ENCODE measurements at regions not wholly inside any gene's neighbourhood (a gene's known extent, or its start where the extent isn't known, plus 50 kb on each side); places are given as distances from the start of the nearest gene placed in this dataset.
"Not testable (repeated sequence)": the region's sequence is repeated elsewhere in the genome, so short reads cannot be mapped to it uniquely, and the experiment has no call there.

DNA sequence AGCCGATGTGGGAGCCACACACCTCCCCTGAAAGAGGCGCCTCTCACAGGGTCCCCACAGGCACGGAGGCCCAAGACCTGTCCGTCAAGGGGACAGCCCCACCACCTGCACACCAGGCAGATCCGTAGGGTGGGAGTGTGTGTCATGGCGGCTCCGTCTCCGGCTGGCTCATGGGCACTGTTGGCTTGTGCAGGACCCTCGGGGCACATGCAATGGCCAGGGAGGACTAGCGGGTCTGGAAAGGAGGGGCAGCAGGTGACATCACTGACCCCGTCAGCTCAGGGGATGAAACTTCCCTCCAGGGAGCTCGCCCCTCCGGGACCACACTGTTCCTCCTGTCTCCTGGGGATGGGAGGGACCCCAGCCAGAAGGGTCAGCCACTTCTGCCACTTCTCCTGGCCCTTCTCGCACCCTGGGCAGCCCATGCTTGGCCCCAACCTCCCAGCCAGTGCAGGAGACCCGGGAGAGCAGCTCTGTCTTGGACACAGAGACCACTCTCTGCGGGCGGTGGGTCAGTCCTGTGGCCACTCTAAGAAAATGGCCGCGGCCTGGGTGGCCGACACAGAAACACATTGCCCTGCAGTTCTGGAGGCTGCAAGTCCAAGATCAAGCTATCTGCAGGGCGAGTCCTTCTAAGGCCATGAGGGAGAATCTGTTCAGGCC, 75.1 kb upstream of the TWIST2 start:
- no peak for DNase-seq (ENCODE audit: insufficient read length, low spot score)
- no peak for FAIRE-seq

DNA sequence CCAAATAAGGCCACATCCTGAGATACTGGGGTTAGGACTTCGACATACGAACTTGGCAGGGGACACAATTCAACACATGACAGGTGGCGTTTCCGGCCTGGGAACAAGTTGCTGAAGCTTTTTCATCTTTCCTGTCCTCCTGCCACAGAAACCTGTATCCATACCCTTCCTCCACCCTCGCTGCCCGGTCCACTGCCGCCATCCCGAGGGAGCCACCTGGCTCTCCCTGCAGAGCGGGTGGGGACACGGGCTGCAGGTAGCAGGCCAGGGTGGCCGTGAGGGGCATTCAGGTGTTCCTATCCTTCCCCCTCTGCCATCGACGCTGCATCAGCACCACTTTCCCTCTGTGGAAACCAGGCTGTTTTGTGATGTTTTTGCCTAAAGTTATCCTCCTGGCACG, 74.4 kb upstream of the TWIST2 start:
- DNase-seq (ENCODE audit: insufficient read length, low spot score), result no peak

DNA sequence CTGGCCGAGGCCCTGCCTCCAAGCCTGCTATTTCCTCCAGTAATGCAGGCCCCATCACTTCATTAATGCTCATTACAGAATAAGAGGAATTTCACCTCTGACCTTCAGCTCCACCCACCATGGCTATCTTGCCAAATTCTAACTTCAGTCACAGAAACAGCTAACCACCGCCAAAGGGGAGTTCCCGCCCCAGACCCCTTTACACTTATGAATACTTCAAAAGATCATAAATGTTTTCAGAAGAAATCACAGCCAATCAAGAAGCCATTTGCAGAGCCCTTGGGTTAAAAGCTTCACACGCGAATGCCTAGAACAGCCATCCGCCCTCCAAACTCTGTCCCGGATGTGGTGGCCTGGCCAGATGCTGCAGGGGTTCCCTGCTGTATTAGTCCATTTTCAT, 73.8 kb upstream of the TWIST2 start:
- DNase-seq (ENCODE audit: insufficient read length, low spot score) (no peak), FAIRE-seq (no peak)

More for the DNA sequence above, 74.4 kb upstream of the TWIST2 start:
- no peak for FAIRE-seq

DNA sequence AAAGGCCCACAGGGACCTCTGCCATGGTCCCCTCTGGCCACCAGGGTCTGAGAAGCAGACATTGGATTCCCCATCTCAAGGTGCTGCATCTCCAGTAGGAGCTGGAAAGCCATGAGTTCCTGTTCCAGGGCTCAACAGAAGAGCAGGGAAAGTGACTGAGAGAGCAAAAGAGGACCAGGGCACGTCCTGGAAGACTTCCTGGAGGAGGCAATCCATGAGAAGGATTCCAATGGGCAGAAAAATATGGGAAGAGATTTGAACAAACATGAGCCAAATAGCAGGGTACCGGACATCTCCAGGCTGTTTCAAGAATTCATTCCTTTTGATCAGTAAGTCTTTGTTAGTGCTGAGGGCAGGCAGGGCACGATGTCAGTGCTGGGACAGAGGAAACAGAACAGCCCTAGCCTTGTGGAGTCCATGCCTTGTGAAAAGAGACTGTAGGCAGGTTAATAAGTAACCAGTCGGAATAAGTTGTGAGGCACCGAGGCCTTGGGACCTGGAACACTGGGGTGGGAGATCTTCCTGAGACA, 72.8 kb upstream of the TWIST2 start:
- DNase-seq (ENCODE audit: insufficient read length, low spot score), result no peak
- no peak for FAIRE-seq

DNA sequence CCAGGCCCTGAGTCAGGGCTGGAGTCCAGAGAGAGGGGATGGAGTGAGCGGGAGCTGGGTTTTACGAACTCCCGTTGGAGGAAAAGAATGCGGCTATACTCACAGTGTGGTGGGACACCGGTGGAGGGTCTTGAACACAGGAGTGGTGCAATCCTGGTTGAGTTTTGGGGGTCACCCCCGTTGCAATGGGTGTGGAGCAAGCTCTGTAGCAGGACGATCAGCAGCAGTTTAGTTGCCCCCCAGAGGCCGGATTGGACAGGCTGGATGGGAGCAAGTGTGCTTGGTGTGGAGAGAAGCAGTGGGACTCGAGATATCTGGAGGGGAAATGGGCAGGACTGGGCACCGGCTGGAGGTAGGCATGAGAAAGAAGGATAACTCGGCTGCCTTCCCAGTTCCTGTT, 72.3 kb upstream of the TWIST2 start:
- DNase-seq (ENCODE audit: insufficient read length, low spot score), result no peak
- FAIRE-seq, result no peak

DNA sequence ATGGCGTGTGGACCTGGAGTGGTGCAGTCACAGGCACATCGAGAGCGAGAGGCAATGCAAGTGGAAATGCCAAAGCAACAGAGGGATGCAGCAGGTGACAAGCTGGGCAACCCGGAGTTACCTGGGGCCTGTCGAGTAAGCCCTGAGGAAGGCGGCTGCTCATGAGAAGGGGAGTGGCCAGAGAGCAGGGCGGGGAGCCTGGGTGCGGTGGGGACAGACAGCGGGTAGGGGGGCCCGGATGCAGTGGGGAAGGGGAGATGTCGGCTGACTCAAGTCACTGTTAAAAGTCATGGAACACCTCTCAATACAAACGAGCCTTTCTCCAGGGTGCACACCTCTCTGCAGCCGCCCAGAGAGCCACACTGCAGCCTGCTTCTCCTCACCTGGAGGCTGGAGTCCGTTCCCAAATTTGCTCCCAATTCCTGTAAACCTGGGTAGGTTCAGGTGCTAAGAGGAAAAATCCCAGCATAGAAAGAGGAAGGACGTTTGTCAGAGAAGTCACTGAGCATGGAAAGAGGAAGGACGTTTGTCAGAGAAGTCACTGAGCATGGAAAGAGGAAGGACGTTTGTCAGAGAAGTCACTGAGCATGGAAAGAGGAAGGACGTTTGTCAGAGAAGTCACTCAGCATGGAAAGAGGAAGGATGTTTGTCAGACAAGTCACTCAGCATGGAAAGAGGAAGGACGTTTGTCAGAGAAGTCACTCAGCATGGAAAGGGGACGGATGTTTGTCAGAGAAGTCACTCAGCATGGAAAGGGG, 71.7 kb upstream of the TWIST2 start:
- DNase-seq (ENCODE audit: insufficient read length, low spot score) (no peak), FAIRE-seq (no peak)

DNA sequence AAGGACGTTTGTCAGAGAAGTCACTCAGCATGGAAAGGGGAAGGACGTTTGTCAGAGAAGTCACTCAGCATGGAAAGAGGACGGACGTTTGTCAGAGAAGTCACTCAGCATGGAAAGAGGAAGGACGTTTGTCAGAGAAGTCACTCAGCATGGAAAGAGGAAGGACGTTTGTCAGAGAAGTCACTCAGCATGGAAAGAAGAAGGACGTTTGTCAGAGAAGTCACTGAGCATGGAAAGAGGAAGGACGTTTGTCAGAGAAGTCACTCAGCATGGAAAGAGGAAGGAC, 71.2 kb upstream of the TWIST2 start:
- FAIRE-seq; DNase-seq (ENCODE audit: insufficient read length, low spot score): not testable (repeated sequence)

DNA sequence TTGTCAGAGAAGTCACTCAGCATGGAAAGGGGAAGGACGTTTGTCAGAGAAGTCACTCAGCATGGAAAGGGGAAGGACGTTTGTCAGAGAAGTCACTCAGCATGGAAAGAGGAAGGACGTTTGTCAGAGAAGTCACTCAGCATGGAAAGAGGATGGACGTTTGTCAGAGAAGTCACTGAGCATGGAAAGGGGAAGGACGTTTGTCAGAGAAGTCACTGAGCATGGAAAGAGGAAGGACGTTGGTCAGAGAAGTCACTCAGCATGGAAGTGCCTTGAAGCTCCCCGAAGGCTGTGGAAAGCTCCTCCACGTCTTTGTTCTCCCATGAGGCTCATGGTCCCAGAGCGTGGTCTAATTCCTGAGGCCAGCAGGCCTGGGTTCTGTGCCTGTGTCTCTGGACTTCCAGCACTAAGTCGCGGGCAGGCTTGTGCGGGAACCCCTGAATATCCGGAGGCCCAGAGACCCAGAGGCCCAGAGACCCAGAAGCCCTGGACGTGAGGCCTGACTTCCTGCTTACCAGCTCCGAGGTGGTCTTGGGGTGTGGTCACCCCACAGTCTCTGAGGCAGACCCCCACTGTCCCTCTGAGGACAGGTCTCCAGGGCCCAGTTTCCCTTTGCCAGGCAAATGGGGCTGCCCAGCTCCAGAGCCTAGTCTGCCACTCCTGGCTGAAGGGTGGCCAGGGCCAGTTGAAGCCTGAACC, 70.4 kb upstream of the TWIST2 start:
- no peak for FAIRE-seq
- no peak for DNase-seq (ENCODE audit: insufficient read length, low spot score)

DNA sequence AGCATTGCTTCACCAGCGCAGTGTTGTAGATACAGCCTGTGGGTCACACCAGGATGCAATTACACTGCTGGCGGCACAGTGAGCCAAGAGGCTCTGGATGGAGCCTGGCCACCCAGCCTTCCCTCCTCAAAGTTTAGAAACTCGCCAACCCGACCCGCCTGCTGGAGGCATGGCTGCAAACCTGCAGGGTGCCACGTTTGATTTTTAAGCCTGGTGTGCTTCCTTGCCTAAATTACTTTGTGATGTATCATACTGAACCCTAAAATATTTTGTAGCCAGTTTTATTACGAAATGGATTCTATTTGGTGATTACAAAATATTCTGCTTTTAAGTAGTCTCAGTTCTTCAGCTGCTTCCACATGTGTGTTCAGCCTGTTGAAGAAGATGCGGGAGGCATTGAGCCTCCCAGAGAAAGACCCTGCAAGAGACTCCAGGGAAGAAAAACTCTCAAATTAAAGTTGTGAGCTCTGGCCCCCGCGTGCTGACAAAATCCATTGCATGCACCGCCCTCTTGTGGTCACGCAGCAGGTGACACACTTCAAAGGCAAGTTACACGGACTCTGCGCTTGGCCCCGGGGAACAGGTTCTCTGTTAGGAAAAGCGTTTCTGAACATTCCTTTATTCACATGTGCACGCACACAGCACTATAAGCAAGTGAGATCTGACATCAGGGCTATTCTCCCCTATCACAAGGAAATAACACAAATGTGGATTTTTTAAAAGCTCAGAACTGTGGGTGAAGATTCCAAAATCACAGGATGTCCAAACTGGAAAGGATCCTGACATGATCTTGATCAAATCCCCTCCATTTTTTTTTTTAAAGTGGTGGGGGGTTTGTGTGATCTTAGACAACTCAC, 63.0 kb upstream of the TWIST2 start:
- DNase-seq (ENCODE audit: insufficient read length, low spot score), result peak; percentile 71
- peak; percentile 73 for FAIRE-seq

DNA sequence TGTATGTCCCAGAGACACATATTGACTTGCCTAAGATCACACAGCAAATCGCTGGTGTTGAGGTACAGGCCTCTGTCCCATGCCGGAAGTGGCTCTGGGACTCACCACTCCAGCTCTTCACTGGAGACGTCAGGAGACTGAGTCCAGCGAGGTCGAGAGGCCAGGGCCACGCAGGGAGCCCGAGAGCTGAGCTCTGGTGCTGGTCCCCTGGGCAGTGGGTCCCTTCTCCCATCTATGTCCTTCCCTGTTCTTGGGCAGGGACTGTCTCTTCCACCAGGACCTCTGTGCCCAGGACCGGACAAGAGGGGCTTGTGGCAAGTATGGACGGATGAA, 62.4 kb upstream of the TWIST2 start:
- FAIRE-seq, result no peak
- no peak for DNase-seq (ENCODE audit: insufficient read length, low spot score)

DNA sequence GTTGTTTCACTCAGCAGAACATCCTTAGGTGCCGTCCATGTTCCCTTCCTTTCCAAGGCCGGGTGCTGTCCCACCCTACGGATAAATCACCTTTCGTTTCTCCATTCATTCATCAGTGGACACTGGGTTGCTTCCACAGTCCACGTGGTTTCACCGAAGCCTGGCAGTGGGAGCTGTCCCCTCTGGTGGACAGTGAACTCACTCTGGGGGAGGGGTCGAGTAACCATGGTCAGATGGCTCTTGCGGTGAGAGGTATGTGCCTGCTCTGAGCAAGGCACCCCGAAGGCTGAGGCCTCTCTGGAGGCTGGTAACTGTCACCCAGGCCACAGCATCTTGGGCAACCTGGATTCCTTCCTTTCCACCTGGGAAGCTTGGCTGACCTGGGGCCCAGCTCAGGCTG, 61.5 kb upstream of the TWIST2 start:
- no peak for FAIRE-seq
- no peak for DNase-seq (ENCODE audit: insufficient read length, low spot score)

DNA sequence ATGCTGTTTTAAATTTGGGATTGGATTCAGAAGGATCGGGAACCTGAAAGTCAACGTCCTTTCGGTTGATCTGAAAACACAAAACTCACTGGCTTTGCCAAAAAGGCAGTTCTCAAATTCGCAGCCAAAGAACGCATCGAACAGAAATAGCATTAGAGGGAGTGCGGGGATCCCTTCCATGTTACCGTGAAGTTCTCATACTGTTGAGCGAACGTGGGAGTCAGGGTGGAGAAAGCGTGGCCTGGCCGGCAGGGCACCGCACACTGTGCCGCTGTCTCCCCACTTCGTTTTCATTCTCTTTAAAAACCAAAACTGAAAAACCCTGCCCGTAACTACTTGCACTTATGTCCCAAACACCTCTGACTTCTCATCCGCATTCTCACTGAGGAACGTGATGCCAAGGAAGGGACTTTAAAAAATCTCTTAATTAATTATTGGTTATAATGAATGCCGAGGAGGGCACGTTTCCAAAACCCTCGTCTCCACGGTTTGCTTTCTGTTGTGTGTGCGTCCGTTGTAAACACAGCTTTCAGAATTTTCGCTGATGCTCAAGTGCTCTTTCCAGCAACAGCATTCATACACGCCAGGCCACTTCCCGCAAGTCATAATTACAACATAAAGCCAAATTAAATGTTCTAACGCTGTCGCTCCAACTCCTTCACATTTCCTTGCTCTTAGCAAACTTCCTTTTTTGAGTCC, 60.9 kb upstream of the TWIST2 start:
- no peak for DNase-seq (ENCODE audit: insufficient read length, low spot score)
- no peak for FAIRE-seq

DNA sequence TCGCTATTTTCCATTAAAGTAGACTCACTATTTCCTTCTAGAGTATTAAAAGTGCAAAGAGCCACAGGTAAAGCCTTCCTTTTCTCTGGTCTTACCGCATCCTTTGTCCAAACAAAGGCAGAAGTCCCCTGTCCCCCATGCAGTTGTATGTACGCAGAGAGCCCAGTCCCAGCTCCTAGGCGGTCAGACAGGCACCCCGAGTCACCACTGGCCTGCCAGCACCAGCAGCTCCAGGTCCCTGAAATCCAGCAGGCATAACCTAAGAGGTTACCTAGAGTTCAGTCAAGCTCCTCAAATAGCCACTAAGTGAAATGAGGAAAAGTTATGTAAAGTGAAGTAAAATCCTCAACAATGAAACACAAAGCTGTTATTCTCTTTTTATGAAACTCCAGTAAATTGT, 60.4 kb upstream of the TWIST2 start:
- DNase-seq (ENCODE audit: insufficient read length, low spot score) (no peak), FAIRE-seq (no peak)

DNA sequence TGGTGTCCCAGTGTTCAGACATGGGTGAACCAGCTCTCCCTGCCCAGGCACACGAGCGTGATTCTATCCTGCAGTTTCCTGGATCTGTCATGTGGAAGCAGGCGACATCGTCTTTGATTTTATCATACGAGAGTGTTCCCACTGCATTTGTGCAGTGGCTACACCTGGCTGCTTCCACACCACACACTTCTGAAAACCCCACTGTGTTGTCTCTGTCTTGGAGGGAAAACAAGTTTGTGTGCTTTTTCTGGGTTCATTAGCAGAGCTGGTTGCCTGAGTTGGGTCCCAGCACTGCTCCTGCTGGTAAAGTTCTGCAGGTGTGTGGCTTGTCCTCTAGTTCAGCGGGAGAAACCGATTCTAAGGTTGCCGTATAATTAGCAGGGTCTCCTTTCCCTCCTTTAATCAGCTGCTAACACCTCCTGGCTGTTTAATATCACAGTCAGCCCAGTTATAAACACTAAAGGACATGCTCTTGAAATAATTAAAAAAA, 58.5 kb upstream of the TWIST2 start:
- FAIRE-seq (no peak), DNase-seq (ENCODE audit: insufficient read length, low spot score) (no peak)

DNA sequence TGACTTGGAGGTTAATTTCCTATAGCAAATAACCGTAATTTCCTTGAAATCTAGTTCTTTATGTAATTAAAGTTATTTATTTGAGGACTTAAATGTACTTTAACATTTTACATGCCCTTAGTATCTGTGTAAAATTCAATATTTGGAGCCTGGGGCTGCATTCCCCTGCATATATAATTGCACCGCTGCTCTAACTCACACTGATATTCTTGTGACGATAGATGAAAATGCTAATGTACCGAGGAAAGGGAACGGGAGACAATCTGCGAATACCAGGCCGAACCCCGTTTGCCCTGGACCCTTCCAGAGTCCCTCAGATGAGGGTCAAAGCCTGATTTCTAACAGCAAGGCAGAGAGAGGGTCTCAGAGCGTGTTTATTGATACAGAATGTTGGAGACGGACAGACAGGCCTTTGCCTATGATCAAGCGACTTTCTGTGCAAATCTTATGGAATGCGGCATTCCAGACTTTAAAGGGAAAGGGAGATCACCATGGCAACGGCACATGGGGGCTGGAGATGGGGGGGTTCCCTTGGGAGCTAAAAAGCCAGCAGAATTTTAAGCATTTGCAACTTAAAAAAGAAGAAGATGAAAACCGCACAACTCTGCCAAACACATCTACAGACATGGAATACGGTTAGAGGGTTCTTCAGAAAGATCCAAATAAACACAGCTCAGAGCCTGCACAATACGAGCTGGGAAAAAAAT, 57.6 kb upstream of the TWIST2 start:
- FAIRE-seq, result no peak
- no peak for DNase-seq (ENCODE audit: insufficient read length, low spot score)

DNA sequence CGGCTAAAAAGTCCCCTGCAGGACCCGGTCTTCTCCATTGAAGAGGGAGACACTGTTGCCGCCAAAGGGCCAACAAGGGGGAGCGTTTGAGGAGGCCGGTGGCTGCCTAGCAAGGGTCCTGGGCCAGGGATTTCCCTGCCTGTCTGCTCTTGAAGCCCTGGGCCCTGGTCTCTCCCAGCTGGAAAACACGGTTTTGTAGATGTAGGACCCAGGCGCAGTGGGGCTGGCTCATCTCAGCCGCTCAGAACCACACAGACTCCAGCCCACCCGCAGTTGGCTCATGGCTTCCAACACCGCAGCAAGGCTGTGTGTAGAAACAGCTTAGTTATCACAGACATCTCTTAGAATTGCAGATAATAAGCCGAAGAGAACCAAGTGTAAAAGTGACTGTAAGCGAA, 57.1 kb upstream of the TWIST2 start:
- FAIRE-seq, result no peak
- no peak for DNase-seq (ENCODE audit: insufficient read length, low spot score)

DNA sequence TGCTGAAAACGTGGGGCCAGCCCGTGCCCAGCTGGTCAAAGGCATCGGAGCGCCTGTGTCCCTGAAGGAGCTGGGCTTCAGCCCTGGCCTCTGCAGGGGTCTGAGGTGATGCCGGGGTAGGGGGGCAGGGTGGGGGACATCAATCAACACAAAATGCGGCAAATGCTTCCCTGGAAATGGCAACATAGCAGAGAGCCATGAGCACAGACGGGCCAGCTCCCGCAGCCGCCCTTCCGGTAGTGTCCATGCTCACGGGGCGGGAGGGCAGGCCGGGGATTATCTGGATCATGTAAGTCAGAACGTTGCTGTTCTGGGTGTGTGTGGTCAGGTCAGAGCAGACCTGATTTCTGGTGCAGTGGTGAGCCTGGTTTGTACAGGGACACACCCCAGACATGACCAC, 56.5 kb upstream of the TWIST2 start:
- FAIRE-seq (no peak), DNase-seq (ENCODE audit: insufficient read length, low spot score) (no peak)

DNA sequence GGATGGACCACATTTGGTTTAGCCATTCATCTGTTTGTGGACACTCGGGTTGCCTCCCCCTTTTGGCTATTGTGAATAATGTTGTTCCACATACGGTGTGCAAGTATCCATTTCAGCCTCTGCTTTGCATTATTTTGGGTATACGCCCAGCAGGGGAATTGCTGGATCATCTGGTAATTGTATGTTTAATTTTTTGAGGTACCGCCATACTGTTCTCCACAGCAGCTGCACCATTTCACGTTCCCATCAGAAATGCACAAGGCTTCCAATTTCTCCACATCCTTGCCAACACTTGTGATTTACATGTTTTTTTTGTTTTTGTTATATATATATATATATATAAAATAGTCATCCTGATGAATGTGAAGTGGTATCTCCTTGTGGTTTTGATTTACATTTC, 54.6 kb upstream of the TWIST2 start:
- FAIRE-seq (no peak), DNase-seq (ENCODE audit: insufficient read length, low spot score) (no peak)

DNA sequence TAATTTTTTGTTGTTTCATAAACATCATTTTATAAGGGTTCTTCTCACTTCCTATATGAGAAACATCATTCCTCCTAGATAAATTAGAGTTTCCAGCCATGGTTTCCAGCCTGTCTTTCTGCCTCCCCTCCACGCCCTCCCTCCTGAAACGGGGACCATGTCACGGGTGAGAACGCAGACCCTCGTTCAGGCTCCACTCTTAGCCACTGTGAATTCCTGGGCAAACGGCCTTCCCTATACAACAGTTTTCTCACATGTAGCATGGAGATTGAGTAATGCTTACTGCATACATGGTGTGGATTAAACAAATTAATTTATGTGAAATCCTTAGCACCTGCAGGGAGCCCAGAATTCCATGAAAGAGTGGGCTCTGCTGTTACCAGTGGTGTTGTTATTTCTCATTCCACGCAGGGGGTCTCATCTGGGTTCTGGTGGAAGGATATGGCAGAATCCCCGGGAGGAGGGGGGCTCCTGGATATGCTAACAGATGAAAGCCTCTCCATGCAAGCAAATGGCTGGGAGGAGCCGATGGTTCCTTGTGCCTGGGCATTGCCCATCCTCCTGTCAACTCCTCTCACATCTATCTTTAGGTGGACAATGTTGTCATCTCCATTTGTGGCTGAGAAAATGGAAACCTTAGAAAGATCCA, 54.0 kb upstream of the TWIST2 start:
- FAIRE-seq, result no peak
- DNase-seq (ENCODE audit: insufficient read length, low spot score), result no peak
